ENCODE measurements at regions not wholly inside any gene's neighbourhood (a gene's known extent, or its start where the extent isn't known, plus 50 kb on each side); places are given as distances from the start of the nearest gene placed in this dataset.

DNA sequence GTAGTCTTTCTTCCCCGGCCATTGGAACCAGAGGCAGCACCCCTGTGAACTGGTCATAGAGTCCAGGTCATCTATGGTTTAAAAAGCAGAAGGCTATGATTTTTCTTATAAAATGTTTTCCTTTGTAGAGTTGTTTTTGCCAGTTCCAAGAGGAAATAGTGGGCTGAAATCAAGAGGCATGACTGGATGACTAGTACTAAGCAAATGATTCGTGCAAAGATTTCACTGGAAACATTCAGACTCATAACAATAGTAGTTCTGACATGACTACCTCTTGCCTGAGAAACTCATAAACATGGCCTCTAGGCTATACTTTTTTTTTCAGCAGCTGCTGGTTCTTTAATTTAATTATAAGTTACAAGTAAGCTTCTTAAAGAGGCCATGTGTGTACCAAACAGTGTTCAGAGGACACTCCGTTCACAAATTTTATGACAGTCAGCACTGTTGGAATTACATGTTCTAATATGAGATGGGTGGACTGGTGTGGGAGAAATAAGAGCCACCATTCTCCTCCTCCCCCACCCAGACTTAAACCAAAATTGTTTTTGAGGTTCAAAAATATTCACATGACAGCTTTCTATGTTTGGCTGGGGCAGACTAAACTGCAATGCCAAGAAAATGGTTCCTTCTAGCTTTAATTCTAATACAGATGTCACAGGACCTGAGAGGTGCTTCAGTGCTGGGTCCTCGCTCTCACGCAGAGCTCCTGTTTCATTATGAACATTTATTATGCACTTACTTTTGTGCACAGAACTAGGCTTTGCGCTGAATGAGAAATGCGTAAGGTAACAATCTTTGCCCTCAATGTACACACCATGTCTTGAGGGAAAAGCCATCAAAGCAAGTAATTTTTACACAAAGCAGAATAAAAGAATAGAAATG is 147.5 kb downstream of the ZC3H11B start:
- 93% methylated on average over 7 of the region's 7 CpGs; no CpG with 5 or more reads in 1 of the 2 experiments for WGBS, 2 experiments (ENCODE audit: extremely low coverage in 1 of 2, insufficient coverage in 1 of 2, insufficient read length in 1 of 2, insufficient replicate concordance in 2 of 2, low coverage in 1 of 2, low lambda C conversion rate in 2 of 2, missing lambda C conversion rate in 1 of 2)
- Histone ChIP-seq H2AFZ (ENCODE audit: low read length) (no peak overlapping the region), H3K18ac (ENCODE audit: extremely low read depth, low read length) (no peak overlapping the region), H3K4ac (replicated peaks; ENCODE audit: insufficient read length, low read depth, low read length) (no peak overlapping the region), H3K4me2 (ENCODE audit: insufficient read depth in 1 of 2, low read depth in 2 of 2, low read length in 2 of 2) (no peak overlapping the region), H4K91ac (replicated peaks; ENCODE audit: insufficient read length, low read length) (no peak overlapping the region), H2BK15ac (ENCODE audit: low read length) (no peak overlapping the region), H3K27me3 (replicated peaks in 1 of 4; ENCODE audit: control insufficient read depth in 3 of 4, extremely low read depth in 1 of 4, insufficient read depth in 3 of 4, low read length in 3 of 4) (no peaks in the 10 kb centered on the region), H3K56ac (replicated peaks; ENCODE audit: insufficient read length, low read depth, low read length) (no peak overlapping the region), H3K14ac (ENCODE audit: insufficient read length) (no peak overlapping the region), H4K8ac (ENCODE audit: extremely low read depth, insufficient read depth, low read length) (no peak overlapping the region), H3K4me3 (ENCODE audit: extremely low read depth in 1 of 4, insufficient read depth in 2 of 4, low read depth in 3 of 4, low read length in 4 of 4) (no peak overlapping the region), H2AK5ac (ENCODE audit: low read depth, low read length) (no peak overlapping the region), H3K23ac (ENCODE audit: insufficient read length) (no peak overlapping the region), H3K79me2 (ENCODE audit: control insufficient read depth in 1 of 2, insufficient read depth in 2 of 2, low read length in 2 of 2) (no peaks in the 10 kb centered on the region), H3K4me1 (replicated peaks in 1 of 4; ENCODE audit: control insufficient read depth in 3 of 4, insufficient read depth in 4 of 4, low read length in 3 of 4) (no peaks in the 10 kb centered on the region), H2BK12ac (ENCODE audit: low read depth, low read length) (no peak overlapping the region), H3K79me1 (ENCODE audit: low read depth, low read length) (no peaks in the 10 kb centered on the region), H3K23me2 (ENCODE audit: low read depth, low read length) (no peaks in the 10 kb centered on the region), H3K9ac (replicated peaks in 1 of 4; ENCODE audit: extremely low read depth in 1 of 4, low read depth in 3 of 4, low read length in 3 of 4) (no peak overlapping the region), H2BK5ac (ENCODE audit: low read depth, low read length) (no peak overlapping the region), H2BK120ac (replicated peaks; ENCODE audit: low read depth, low read length) (no peak overlapping the region), H4K20me1 (replicated peaks in 1 of 2; ENCODE audit: control insufficient read depth in 1 of 2, insufficient read depth in 2 of 2, low read length in 2 of 2) (no peaks in the 10 kb centered on the region), H3K27ac (ENCODE audit: low read depth, low read length) (no peak overlapping the region), H4K5ac (ENCODE audit: insufficient read length, low read depth, low read length) (no peak overlapping the region), H3K9me3 (ENCODE audit: insufficient read depth in 2 of 2, low read depth in 1 of 2, low read length in 1 of 2) (no peaks in the 10 kb centered on the region), H2BK20ac (ENCODE audit: low read length) (no peak overlapping the region), H3K36me3 (ENCODE audit: control insufficient read depth in 2 of 4, insufficient read depth in 4 of 4, low read length in 3 of 4) (no peaks in the 10 kb centered on the region)
- CTCF ChIA-PET (ENCODE audit: partially characterized antibody), result interaction anchor here (1.4 kb wide), 1 partner anchor 196 kb away, joined by 3 read pairs; no protein-coding TSS in a partner anchor
- DNase-seq (ENCODE audit: low read depth in 1 of 2, low spot score in 2 of 2) (no peak), FAIRE-seq (no peak)
- POLR2A ChIA-PET (ENCODE audit: partially characterized antibody), result no interaction called here
- no peak for TF ChIP-seq SRF (IDR thresholded peaks at IDR 0.05; ENCODE audit: low read depth, low read length)
- no peak for TF ChIP-seq CHD1 (IDR thresholded peaks at IDR 0.05; ENCODE audit: low read depth, low read length)
- no peak for TF ChIP-seq SAP30 (IDR thresholded peaks at IDR 0.05; ENCODE audit: insufficient read depth, insufficient replicate concordance, low read length)
- TF ChIP-seq ZNF274 (IDR thresholded peaks at IDR 0.05; ENCODE audit: borderline replicate concordance, extremely low read depth, low read length), result no peak
- no peak for TF ChIP-seq EGR1 (IDR thresholded peaks at IDR 0.05; ENCODE audit: borderline replicate concordance, low read depth, low read length)
- no peak for TF ChIP-seq ASH2L (IDR thresholded peaks at IDR 0.05; ENCODE audit: low read length)
- no peak for TF ChIP-seq GABPA (IDR thresholded peaks at IDR 0.05; ENCODE audit: borderline replicate concordance, insufficient read depth, low read length)
- TF ChIP-seq CBX5 (IDR thresholded peaks at IDR 0.05; ENCODE audit: low read depth, low read length), result no peak
- TF ChIP-seq SIX5 (IDR thresholded peaks at IDR 0.05; ENCODE audit: low read depth, low read length), result no peak
- TF ChIP-seq HDAC2 (IDR thresholded peaks at IDR 0.05; ENCODE audit: borderline replicate concordance in 1 of 2, low read depth in 2 of 2, low read length in 2 of 2), result no peak
